ENCODE measurements at regions not wholly inside any gene's neighbourhood (a gene's known extent, or its start where the extent isn't known, plus 50 kb on each side); places are given as distances from the start of the nearest gene placed in this dataset.

DNA sequence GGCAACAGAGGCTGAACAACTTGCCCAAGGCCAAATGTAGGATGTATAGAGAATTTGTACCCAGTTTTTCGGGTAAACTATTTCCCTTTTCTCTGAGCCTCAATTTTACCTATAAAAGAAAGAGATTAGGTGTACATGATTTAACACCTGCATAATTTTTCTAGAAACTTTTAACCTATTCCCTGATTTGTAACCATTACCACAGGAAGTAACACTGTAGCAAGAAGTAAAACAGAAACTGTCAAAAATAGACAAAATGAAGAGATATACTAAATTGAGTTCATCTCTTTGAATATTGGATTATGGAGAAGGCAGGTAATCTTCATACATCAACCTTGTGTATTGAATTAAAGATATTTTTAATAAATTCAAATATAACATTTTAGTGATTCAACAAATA, 136.2 kb downstream of the ZC3H11B start:
- CTCF ChIA-PET = interaction anchor here (1.5 to 1.9 kb wide), 2 partner anchors 11 to 13 kb away, joined by 4 to 7 read pairs; no protein-coding TSS in a partner anchor
- TF ChIP-seq, protein P1, sequence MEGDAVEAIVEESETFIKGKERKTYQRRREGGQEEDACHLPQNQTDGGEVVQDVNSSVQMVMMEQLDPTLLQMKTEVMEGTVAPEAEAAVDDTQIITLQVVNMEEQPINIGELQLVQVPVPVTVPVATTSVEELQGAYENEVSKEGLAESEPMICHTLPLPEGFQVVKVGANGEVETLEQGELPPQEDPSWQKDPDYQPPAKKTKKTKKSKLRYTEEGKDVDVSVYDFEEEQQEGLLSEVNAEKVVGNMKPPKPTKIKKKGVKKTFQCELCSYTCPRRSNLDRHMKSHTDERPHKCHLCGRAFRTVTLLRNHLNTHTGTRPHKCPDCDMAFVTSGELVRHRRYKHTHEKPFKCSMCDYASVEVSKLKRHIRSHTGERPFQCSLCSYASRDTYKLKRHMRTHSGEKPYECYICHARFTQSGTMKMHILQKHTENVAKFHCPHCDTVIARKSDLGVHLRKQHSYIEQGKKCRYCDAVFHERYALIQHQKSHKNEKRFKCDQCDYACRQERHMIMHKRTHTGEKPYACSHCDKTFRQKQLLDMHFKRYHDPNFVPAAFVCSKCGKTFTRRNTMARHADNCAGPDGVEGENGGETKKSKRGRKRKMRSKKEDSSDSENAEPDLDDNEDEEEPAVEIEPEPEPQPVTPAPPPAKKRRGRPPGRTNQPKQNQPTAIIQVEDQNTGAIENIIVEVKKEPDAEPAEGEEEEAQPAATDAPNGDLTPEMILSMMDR (IDR thresholded peaks at IDR 0.05; ENCODE audit: insufficient read depth, low read depth, low read length) = no peak
- Histone ChIP-seq H3K4me3 (ENCODE audit: low read depth, low read length) (no peak overlapping the region), H3K36me3 (ENCODE audit: control insufficient read depth, insufficient read depth, low read length) (no peaks in the 10 kb centered on the region), H3K27me3 (ENCODE audit: control insufficient read depth, insufficient read depth, low read length) (peaks cover 2% of the 10 kb centered on the region; the same call in 1 of the 2 replicates)
- POLR2A ChIA-PET = no interaction called here
- no peak for DNase-seq (ENCODE audit: low read depth)

DNA sequence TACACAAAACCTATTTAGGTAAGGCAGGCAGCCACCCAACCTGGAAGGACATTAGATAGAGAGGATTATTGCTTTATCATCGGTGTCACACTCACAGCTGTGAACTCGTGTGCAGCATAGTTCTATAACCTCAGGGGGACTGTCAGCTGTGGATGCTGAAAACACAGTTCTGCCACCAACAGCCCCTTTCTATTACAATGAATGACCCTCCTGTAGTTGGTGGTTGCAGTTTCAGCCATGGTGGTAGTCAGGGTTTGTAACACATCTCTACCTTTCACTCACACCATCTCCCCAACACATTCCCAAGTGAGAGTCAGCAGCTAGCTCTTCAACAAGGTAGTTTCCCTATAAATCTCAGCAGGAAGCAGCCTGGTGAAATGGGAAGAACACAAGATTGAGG, 136.8 kb downstream of the ZC3H11B start:
- DNase-seq (ENCODE audit: low read depth) = no peak
- CTCF ChIA-PET = no interaction called here
- TF ChIP-seq, protein P1 (IDR thresholded peaks at IDR 0.05; ENCODE audit: insufficient read depth, low read depth, low read length) = no peak
- H3K36me3 ChIP-seq (ENCODE audit: control insufficient read depth, insufficient read depth, low read length) = no peaks in the 10 kb centered on the region
- no peak overlapping the region for H3K4me3 ChIP-seq (ENCODE audit: low read depth, low read length)
- H3K27me3 ChIP-seq (ENCODE audit: control insufficient read depth, insufficient read depth, low read length) = peaks cover 2% of the 10 kb centered on the region; the same call in 1 of the 2 replicates
- POLR2A ChIA-PET = no interaction called here

- ChIA-PET POLR2A (no interaction called here), CTCF (interaction anchor here (1.1 kb wide), 1 partner anchor 63 kb away, joined by 3 read pairs; no protein-coding TSS in a partner anchor)
- Histone ChIP-seq H3K36me3 (ENCODE audit: control insufficient read depth, insufficient read depth, low read length) (no peaks in the 10 kb centered on the region), H3K4me3 (ENCODE audit: low read depth, low read length) (no peak overlapping the region), H3K27me3 (ENCODE audit: control insufficient read depth, insufficient read depth, low read length) (peaks cover 2% of the 10 kb centered on the region; the same call in 1 of the 2 replicates)
- no peak for DNase-seq (ENCODE audit: low read depth)
- TF ChIP-seq, protein P1 (IDR thresholded peaks at IDR 0.05; ENCODE audit: insufficient read depth, low read depth, low read length) = no peak
Measured at GRCh38 chr1:219472596-219472995, 140.3 kb downstream of the ZC3H11B start.

DNA sequence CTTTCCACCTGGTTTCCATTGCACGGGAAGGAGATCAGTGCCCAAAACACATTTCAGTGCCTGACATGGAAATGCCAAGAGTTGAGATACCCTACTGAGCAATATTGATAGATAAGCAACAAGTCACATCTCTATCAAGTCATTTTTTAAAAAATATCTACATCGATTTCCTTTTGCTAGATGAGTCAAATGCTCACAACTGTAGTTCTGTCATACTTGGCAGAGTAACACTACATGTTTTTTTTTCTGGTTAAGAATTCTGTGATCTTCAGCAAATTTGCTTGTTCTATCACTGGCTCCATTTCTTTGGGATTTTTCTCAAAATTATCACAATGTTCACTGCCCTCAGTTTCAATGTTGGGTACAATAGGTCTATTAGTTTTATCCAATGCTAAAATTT, 145.4 kb downstream of the ZC3H11B start:
- DNase-seq (ENCODE audit: low read depth) = no peak
- TF ChIP-seq, protein P1 (IDR thresholded peaks at IDR 0.05; ENCODE audit: insufficient read depth, low read depth, low read length) = no peak
- POLR2A ChIA-PET = no interaction called here
- CTCF ChIA-PET = no interaction called here
- Histone ChIP-seq H3K27me3 (ENCODE audit: control insufficient read depth, insufficient read depth, low read length) (no peaks in the 10 kb centered on the region), H3K36me3 (ENCODE audit: control insufficient read depth, insufficient read depth, low read length) (no peaks in the 10 kb centered on the region), H3K4me3 (ENCODE audit: low read depth, low read length) (no peak overlapping the region)

- Histone ChIP-seq H3K27me3 (ENCODE audit: control insufficient read depth, insufficient read depth, low read length) (no peaks in the 10 kb centered on the region), H3K36me3 (ENCODE audit: control insufficient read depth, insufficient read depth, low read length) (no peaks in the 10 kb centered on the region), H3K4me3 (ENCODE audit: low read depth, low read length) (no peak overlapping the region)
- ChIA-PET POLR2A (no interaction called here), CTCF (interaction anchor here (1.4 kb wide), 1 partner anchor 11 kb away, joined by 7 read pairs; no protein-coding TSS in a partner anchor)
- TF ChIP-seq, protein P1 (IDR thresholded peaks at IDR 0.05; ENCODE audit: insufficient read depth, low read depth, low read length) = no peak
- no peak for DNase-seq (ENCODE audit: low read depth)
Measured at GRCh38 chr1:219466766-219467165, 146.1 kb downstream of the ZC3H11B start.

Data from BJ (cell line).